Thoracic aorta (tissue), 2 donors: ENCODE measurements at regions not wholly inside any gene's neighbourhood (a gene's known extent, or its start where the extent isn't known, plus 50 kb on each side); places are given as distances from the start of the nearest gene placed in this dataset.

Experiments used
- ATAC-seq: fragments of 150-250 bp; one replicate; pipeline ENCODE4 v1.8.0; 2017; ENCODE audit warnings: low read depth; ENCODE audit not compliant: insufficient number of reproducible peaks, low FRiP score
- DNase-seq: peaks from one replicate; pipeline ENCODE4 v3.0.0-alpha.2; 2020; ENCODE audit warnings: low spot score
- H3K27ac ChIP-seq, 2 donors: fragments of 200-600 bp; sonication (generic); 1 replicate in 1 of 2; 2 replicates in 1 of 2; pipeline ENCODE4 v1.5.1; 2016; ENCODE audit warnings: mild to moderate bottlenecking in 2 of 2, moderate library complexity in 2 of 2
- H3K27me3 ChIP-seq: fragments of 200-600 bp; sonication (generic); replicated peaks from 2 replicates; pipeline ENCODE4 v1.6.0; 2016; ENCODE audit warnings: mild to moderate bottlenecking; ENCODE audit not compliant: insufficient read depth
- H3K36me3 ChIP-seq: fragments of 200-600 bp; sonication (generic); one replicate; pipeline ENCODE4 v1.5.1; 2016
- H3K4me1 ChIP-seq, 2 donors: fragments of 200-600 bp; sonication (generic); 1 replicate in 1 of 2; 2 replicates in 1 of 2; pipeline versions ENCODE4 v1.5.1 to v1.6.0; 2016; ENCODE audit warnings: low read depth in 2 of 2, mild to moderate bottlenecking in 1 of 2; ENCODE audit not compliant: control insufficient read depth in 1 of 2
- H3K4me3 ChIP-seq: fragments of 200-600 bp; sonication (generic); 2 replicates; pipeline ENCODE4 v1.5.1; 2016; ENCODE audit warnings: mild to moderate bottlenecking
- H3K9me3 ChIP-seq: fragments of 200-600 bp; sonication (generic); 2 replicates; pipeline ENCODE4 v1.5.1; 2016
- CTCF ChIP-seq: fragments of 200-600 bp; sonication (generic); IDR thresholded peaks from one replicate; pipeline ENCODE4 v1.5.1; 2019; ENCODE audit warnings: antibody characterized with exemption

GRCh38 chr14:88929656-88930436 lies 105.4 kb downstream of the TTC8 start:
- Histone ChIP-seq H3K4me3 (no peak overlapping the region), H3K27me3 (no peaks in the 10 kb centered on the region), H3K27ac (no peak overlapping the region), H3K4me1 (no peaks in the 10 kb centered on the region), H3K36me3 (no peaks in the 10 kb centered on the region), H3K9me3 (no peaks in the 10 kb centered on the region)
- DNase-seq (no peak), ATAC-seq (no peak)
- no peak for TF ChIP-seq CTCF

DNA sequence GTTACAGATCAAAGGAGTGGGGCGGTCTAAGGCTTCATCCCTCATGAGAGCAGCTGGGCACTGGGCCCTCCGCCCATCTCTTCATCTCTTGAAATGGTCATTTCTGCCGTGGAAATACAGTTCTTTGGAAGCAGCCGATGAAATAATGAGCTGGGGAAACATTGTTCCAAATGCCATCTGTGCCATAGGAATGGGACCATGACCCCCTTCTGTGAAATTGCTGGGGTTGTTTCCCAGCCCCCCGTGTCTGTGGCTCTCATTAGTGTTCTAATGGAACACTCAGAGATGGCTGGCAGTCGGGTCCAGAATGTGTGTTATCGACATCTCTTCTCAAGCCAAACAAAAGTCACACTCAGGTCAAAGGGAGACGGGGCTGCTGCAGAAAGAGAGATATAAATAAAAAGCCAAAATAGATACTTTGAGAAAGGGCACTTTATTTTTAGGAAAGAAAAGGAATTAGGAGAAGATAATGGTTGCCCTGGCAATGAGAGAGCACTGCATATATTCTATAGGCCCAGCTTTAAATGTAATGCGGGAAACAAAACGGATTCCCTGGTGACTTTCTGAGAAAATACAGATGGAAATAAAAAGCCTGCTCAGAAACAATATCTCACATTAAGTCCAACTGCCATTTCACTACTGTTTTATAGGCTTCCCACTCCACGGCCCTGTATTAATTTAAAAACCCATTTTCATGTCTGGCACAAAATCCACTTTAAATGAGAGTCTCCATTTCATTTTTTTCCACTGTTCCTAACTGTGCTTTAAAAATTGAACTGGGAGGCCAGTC lies 107.1 kb downstream of the TTC8 start:
- Histone ChIP-seq H3K27ac (no peak overlapping the region), H3K4me3 (no peak overlapping the region), H3K36me3 (no peaks in the 10 kb centered on the region), H3K9me3 (no peaks in the 10 kb centered on the region), H3K4me1 (no peaks in the 10 kb centered on the region), H3K27me3 (no peaks in the 10 kb centered on the region)
- TF ChIP-seq CTCF: no peak
- ATAC-seq (no peak), DNase-seq (no peak)

DNA sequence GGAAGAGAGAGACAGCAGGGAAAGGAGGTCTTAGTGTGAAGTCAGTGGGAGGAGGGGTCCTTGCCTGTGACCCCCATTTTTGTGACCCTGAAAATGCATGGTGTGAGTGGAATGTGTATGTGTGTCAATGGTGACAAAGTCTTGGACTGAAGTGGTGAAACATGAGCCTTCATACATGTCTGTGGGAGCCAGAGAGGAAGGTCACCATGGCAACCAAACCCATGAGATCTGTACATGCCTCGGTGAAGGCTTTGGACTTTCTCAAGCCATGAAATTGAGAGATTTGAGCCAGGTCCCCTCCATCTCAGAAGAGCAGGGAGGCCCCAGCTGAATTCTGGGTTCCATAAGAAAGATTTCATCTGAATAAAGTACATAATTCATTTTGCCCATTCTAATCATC lies 108.7 kb downstream of the TTC8 start:
- Histone ChIP-seq H3K36me3 (no peaks in the 10 kb centered on the region), H3K4me3 (no peak overlapping the region), H3K27ac (no peak overlapping the region), H3K9me3 (no peaks in the 10 kb centered on the region), H3K27me3 (no peaks in the 10 kb centered on the region), H3K4me1 (no peaks in the 10 kb centered on the region)
- DNase-seq: no peak
- ATAC-seq: no peak
- no peak for TF ChIP-seq CTCF

- no peak for TF ChIP-seq CTCF
- ATAC-seq (no peak), DNase-seq (no peak)
Observed at GRCh38 chr14:88934351-88934806, 109.9 kb downstream of the TTC8 start.

GRCh38 chr14:88935083-88935482 lies 110.6 kb downstream of the TTC8 start:
- H3K27me3 ChIP-seq: no peaks in the 10 kb centered on the region
- H3K9me3 ChIP-seq: no peaks in the 10 kb centered on the region
- no peak overlapping the region for H3K27ac ChIP-seq
- no peak overlapping the region for H3K4me3 ChIP-seq
- H3K36me3 ChIP-seq: no peaks in the 10 kb centered on the region
- no peak for ATAC-seq
- no peaks in the 10 kb centered on the region for H3K4me1 ChIP-seq
- no peak for DNase-seq
- no peak for TF ChIP-seq CTCF

More at GRCh38 chr14:88934351-88934806, 109.9 kb downstream of the TTC8 start:
- H3K4me3 ChIP-seq: no peak overlapping the region
- H3K9me3 ChIP-seq: no peaks in the 10 kb centered on the region
- H3K4me1 ChIP-seq: no peaks in the 10 kb centered on the region
- no peaks in the 10 kb centered on the region for H3K36me3 ChIP-seq
- H3K27ac ChIP-seq: no peak overlapping the region
- H3K27me3 ChIP-seq: no peaks in the 10 kb centered on the region
